Liver (tissue), 8 donors: ENCODE measurements at regions not wholly inside any gene's neighbourhood (a gene's known extent, or its start where the extent isn't known, plus 50 kb on each side); places are given as distances from the start of the nearest gene placed in this dataset.

Experiments used
- DNase-seq: peaks from one replicate; pipeline ENCODE4 v3.0.0-alpha.2; 2017; ENCODE audit warnings: low spot score
- H3K27ac ChIP-seq, 2 donors: one replicate each; pipeline ENCODE4 v1.7.0; 2013; ENCODE audit warnings: inconsistent platforms in 2 of 2, low read length in 2 of 2, control low read depth in 1 of 2, low read depth in 1 of 2, mild to moderate bottlenecking in 1 of 2
- H3K27me3 ChIP-seq, 4 donors: one replicate each; pipeline versions ENCODE4 v1.6.1 to v1.7.0; 2013; ENCODE audit warnings: low read length in 3 of 4, inconsistent platforms in 1 of 4, mild to moderate bottlenecking in 1 of 4, moderate library complexity in 1 of 4; ENCODE audit not compliant: control insufficient read depth in 4 of 4, insufficient read depth in 4 of 4
- H3K36me3 ChIP-seq, 4 donors: one replicate each; pipeline versions ENCODE4 v1.6.1 to v1.7.0; 2013; ENCODE audit warnings: low read length in 3 of 4, mild to moderate bottlenecking in 3 of 4, low read depth in 1 of 4, moderate library complexity in 1 of 4; ENCODE audit not compliant: control insufficient read depth in 4 of 4, insufficient read depth in 3 of 4
- H3K4me1 ChIP-seq, 4 donors: one replicate each; pipeline versions ENCODE4 v1.6.1 to v1.7.0; 2013; ENCODE audit warnings: low read length in 3 of 4, mild to moderate bottlenecking in 3 of 4, moderate library complexity in 1 of 4; ENCODE audit not compliant: control insufficient read depth in 4 of 4, insufficient read depth in 4 of 4
- H3K4me3 ChIP-seq, 3 donors: one replicate each; pipeline versions ENCODE4 v1.6.1 to v1.7.0; 2013; ENCODE audit warnings: low read length in 3 of 3, control low read depth in 1 of 3, low read depth in 1 of 3, mild to moderate bottlenecking in 1 of 3
- H3K9ac ChIP-seq, 2 donors: one replicate each; pipeline ENCODE4 v1.7.0; 2013; ENCODE audit warnings: low read length in 2 of 2, mild to moderate bottlenecking in 2 of 2, moderate library complexity in 2 of 2, control low read depth in 1 of 2, low read depth in 1 of 2
- H3K9me3 ChIP-seq, 4 donors: one replicate each; pipeline versions ENCODE4 v1.6.1 to v1.7.0; 2013; ENCODE audit warnings: low read length in 3 of 4; ENCODE audit not compliant: control insufficient read depth in 4 of 4
- FOXA1 ChIP-seq: IDR thresholded peaks from 2 replicates; pipeline ENCODE4 v1.6.1; 2016; ENCODE audit warnings: antibody characterized with exemption
- GABPA ChIP-seq, 2 donors: IDR thresholded peaks in 1 of 2; conservative IDR thresholded peaks in 1 of 2; 2 replicates each; pipeline ENCODE4 v1.6.1; 2016; ENCODE audit warnings: antibody characterized with exemption in 2 of 2, mild to moderate bottlenecking in 1 of 2, moderate library complexity in 1 of 2
- HNF4A ChIP-seq, 2 donors: conservative IDR thresholded peaks; 2 replicates each; pipeline ENCODE4 v1.6.1; 2016; ENCODE audit warnings: antibody characterized with exemption in 2 of 2, mild to moderate bottlenecking in 2 of 2
- HNF4G ChIP-seq: IDR thresholded peaks from 2 replicates; pipeline ENCODE4 v1.6.1; 2016; ENCODE audit warnings: antibody characterized with exemption
- JUND ChIP-seq, 2 donors: IDR thresholded peaks; 2 replicates each; pipeline ENCODE4 v1.6.1; 2016; ENCODE audit warnings: antibody characterized with exemption in 2 of 2
- NR2F2 ChIP-seq: IDR thresholded peaks from 2 replicates; pipeline ENCODE4 v1.6.1; 2016; ENCODE audit warnings: antibody characterized with exemption
- RAD21 ChIP-seq, 2 donors: IDR thresholded peaks; 2 replicates each; pipeline ENCODE4 v1.6.1; 2016; ENCODE audit warnings: antibody characterized with exemption in 2 of 2, mild to moderate bottlenecking in 2 of 2
- RXRA ChIP-seq, 2 donors: IDR thresholded peaks; 2 replicates each; pipeline ENCODE4 v1.6.1; 2017 to 2018; ENCODE audit warnings: antibody characterized with exemption in 2 of 2, mild to moderate bottlenecking in 1 of 2
- SP1 ChIP-seq: IDR thresholded peaks from 2 replicates; pipeline ENCODE4 v1.6.1; 2018; ENCODE audit warnings: antibody characterized with exemption, mild to moderate bottlenecking
- TAF1 ChIP-seq: conservative IDR thresholded peaks from 2 replicates; pipeline ENCODE4 v1.6.1; 2016; ENCODE audit warnings: antibody characterized with exemption, mild to moderate bottlenecking
- YY1 ChIP-seq: IDR thresholded peaks from 2 replicates; pipeline ENCODE4 v1.6.1; 2016; ENCODE audit warnings: antibody characterized with exemption, mild to moderate bottlenecking
- WGBS: extraction: QIAGEN DNeasy Blood & Tissue Kit; methylation state at CpG from one replicate; pipeline ENCODE4 v1.1.7; 2013; 5-methylcytosine and 5-hydroxymethylcytosine counted together
- TF ChIP-seq, protein P1 (sequence below): IDR thresholded peaks from 2 replicates; pipeline ENCODE4 v1.6.1; 2016; ENCODE audit warnings: antibody characterized with exemption, mild to moderate bottlenecking
- TF ChIP-seq, protein P2 (sequence below): IDR thresholded peaks from 2 replicates; pipeline ENCODE4 v1.6.1; 2016; ENCODE audit warnings: antibody characterized with exemption
- TF ChIP-seq, protein P3 (sequence below): fragments of 150-350 bp; IDR thresholded peaks from 2 replicates; pipeline ENCODE4 v1.5.1; 2017; ENCODE audit warnings: improper control_type of control experiment, low read depth, low read length; ENCODE audit not compliant: missing input control
- TF ChIP-seq, protein P4 (sequence below): IDR thresholded peaks from 2 replicates; pipeline ENCODE4 v1.6.1; 2016; ENCODE audit warnings: antibody characterized with exemption
- donor health status: healthy.
- donor health status: healthy.
- donor health status: healthy.
- donor health status: healthy.
- donor health status: healthy.

DNA sequence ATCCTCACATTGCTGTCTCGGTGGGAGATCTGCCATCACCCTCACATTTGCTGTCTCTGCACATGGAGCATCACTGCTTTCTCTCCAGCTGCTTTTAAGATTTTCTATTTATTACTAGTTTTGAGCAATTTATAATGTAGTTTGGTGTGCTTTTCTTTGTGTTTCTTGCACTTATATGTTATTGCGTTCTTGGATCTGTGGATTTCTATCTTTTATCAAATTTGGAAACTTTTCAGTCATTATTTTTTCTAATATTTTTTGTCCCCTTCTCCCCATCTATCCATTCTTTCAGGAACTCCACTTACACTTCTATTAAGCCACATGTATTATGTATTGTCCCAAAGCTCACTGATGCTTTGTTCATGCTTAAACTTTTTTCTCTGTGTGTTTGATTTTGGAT lies 108.9 kb downstream of the FOXL3 start (continued):
- TF ChIP-seq, protein P1, sequence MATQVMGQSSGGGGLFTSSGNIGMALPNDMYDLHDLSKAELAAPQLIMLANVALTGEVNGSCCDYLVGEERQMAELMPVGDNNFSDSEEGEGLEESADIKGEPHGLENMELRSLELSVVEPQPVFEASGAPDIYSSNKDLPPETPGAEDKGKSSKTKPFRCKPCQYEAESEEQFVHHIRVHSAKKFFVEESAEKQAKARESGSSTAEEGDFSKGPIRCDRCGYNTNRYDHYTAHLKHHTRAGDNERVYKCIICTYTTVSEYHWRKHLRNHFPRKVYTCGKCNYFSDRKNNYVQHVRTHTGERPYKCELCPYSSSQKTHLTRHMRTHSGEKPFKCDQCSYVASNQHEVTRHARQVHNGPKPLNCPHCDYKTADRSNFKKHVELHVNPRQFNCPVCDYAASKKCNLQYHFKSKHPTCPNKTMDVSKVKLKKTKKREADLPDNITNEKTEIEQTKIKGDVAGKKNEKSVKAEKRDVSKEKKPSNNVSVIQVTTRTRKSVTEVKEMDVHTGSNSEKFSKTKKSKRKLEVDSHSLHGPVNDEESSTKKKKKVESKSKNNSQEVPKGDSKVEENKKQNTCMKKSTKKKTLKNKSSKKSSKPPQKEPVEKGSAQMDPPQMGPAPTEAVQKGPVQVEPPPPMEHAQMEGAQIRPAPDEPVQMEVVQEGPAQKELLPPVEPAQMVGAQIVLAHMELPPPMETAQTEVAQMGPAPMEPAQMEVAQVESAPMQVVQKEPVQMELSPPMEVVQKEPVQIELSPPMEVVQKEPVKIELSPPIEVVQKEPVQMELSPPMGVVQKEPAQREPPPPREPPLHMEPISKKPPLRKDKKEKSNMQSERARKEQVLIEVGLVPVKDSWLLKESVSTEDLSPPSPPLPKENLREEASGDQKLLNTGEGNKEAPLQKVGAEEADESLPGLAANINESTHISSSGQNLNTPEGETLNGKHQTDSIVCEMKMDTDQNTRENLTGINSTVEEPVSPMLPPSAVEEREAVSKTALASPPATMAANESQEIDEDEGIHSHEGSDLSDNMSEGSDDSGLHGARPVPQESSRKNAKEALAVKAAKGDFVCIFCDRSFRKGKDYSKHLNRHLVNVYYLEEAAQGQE: no peak
- no peak for TF ChIP-seq JUND (IDR thresholded peaks at IDR 0.05)

DNA sequence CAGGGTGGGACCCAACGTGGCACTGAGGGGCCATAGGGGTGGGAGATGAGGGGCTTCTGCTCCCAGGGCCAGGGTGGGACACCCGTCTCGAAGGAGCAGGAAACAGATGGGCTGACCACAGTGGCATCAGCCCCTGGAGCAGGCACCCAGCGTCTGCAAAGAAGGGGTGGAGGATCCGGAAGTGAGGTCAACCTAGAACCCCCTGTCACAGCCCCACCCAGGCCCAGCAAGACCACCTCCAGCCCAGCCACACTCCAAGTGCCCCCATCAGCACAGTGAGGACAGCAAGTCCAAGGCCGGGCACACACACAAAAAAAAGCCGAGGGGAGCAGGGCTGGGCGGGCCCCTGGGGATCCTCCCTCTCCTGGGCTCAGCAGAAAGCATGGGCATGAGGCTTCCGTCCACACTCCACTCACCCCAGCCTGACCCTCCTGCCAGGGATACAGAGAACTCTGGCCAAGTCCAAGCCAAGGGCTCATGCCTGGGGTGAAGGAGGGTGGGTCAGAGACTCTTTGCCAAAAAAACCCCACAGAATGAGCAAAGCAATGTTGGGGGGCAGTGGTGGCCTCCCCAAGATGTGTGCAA lies 111.0 kb downstream of the FOXL3 start:
- H3K9me3 ChIP-seq: peaks cover 6 to 14% (median 11%) of the 10 kb centered on the region in 4 donors
- H3K4me1 ChIP-seq: no peaks in the 10 kb centered on the region
- DNase-seq: no peak
- no peak overlapping the region for H3K27ac ChIP-seq
- H3K9ac ChIP-seq: no peak overlapping the region
- H3K36me3 ChIP-seq: no peaks in the 10 kb centered on the region
- WGBS: 86% methylated on average over 9 of the region's 9 CpGs
- TF ChIP-seq HNF4G (no peak), RAD21 (IDR thresholded peaks at IDR 0.05) (no peak), FOXA1 (no peak), TAF1 (no peak), SP1 (no peak), NR2F2 (no peak), RXRA (IDR thresholded peaks at IDR 0.05) (no peak), HNF4A (conservative IDR thresholded peaks at IDR 0.05) (no peak), YY1 (no peak), GABPA (IDR thresholded peaks at IDR 0.05 in 1 of 2, conservative IDR thresholded peaks at IDR 0.05 in 1 of 2) (no peak)
- TF ChIP-seq, protein P2, sequence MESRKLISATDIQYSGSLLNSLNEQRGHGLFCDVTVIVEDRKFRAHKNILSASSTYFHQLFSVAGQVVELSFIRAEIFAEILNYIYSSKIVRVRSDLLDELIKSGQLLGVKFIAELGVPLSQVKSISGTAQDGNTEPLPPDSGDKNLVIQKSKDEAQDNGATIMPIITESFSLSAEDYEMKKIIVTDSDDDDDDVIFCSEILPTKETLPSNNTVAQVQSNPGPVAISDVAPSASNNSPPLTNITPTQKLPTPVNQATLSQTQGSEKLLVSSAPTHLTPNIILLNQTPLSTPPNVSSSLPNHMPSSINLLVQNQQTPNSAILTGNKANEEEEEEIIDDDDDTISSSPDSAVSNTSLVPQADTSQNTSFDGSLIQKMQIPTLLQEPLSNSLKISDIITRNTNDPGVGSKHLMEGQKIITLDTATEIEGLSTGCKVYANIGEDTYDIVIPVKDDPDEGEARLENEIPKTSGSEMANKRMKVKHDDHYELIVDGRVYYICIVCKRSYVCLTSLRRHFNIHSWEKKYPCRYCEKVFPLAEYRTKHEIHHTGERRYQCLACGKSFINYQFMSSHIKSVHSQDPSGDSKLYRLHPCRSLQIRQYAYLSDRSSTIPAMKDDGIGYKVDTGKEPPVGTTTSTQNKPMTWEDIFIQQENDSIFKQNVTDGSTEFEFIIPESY: no peak
- TF ChIP-seq, protein P1: no peak
- TF ChIP-seq, protein P3, sequence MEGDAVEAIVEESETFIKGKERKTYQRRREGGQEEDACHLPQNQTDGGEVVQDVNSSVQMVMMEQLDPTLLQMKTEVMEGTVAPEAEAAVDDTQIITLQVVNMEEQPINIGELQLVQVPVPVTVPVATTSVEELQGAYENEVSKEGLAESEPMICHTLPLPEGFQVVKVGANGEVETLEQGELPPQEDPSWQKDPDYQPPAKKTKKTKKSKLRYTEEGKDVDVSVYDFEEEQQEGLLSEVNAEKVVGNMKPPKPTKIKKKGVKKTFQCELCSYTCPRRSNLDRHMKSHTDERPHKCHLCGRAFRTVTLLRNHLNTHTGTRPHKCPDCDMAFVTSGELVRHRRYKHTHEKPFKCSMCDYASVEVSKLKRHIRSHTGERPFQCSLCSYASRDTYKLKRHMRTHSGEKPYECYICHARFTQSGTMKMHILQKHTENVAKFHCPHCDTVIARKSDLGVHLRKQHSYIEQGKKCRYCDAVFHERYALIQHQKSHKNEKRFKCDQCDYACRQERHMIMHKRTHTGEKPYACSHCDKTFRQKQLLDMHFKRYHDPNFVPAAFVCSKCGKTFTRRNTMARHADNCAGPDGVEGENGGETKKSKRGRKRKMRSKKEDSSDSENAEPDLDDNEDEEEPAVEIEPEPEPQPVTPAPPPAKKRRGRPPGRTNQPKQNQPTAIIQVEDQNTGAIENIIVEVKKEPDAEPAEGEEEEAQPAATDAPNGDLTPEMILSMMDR: no peak
- TF ChIP-seq, protein P4, sequence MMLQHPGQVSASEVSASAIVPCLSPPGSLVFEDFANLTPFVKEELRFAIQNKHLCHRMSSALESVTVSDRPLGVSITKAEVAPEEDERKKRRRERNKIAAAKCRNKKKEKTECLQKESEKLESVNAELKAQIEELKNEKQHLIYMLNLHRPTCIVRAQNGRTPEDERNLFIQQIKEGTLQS: no peak
- H3K4me3 ChIP-seq: no peak overlapping the region
- H3K27me3 ChIP-seq: no peaks in the 10 kb centered on the region
